GM18858 (cell line): ENCODE measurements at regions not wholly inside any gene's neighbourhood (a gene's known extent, or its start where the extent isn't known, plus 50 kb on each side); places are given as distances from the start of the nearest gene placed in this dataset.
"Not testable (repeated sequence)": the region's sequence is repeated elsewhere in the genome, so short reads cannot be mapped to it uniquely, and the experiment has no call there.

ENCODE experiments used
- ATAC-seq: cut with Tn5 transposase; IDR thresholded peaks from one replicate; pipeline ENCODE4 v1.9.1; 2021; ENCODE audit not compliant: unreplicated experiment

GRCh38 chr3:18693588-18694329 lies 268.6 kb upstream of the SATB1 start:
- not testable (repeated sequence) for ATAC-seq

DNA sequence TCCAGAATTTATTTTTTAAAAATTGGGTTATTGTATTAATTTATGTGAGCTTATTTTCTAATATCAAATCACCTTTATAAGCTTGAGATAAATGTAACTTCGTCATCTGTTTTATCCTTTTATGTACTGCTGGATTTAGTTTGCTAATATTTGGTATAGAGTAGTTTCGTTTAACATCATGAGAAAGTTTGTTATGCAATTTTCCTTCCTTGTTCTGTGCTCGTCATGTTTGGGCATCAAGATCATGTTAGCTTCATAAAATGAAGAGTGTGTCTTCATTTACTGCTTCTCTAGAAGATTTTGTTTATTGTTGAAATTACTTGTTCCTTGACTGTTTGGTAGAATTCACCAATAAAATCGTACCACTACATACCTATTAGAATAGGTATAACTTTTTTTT lies 262.1 kb upstream of the SATB1 start:
- no peak for ATAC-seq

- no peak for ATAC-seq
These were observed 258.8 kb upstream of the SATB1 start for GRCh38 chr3:18683900-18684299.

DNA sequence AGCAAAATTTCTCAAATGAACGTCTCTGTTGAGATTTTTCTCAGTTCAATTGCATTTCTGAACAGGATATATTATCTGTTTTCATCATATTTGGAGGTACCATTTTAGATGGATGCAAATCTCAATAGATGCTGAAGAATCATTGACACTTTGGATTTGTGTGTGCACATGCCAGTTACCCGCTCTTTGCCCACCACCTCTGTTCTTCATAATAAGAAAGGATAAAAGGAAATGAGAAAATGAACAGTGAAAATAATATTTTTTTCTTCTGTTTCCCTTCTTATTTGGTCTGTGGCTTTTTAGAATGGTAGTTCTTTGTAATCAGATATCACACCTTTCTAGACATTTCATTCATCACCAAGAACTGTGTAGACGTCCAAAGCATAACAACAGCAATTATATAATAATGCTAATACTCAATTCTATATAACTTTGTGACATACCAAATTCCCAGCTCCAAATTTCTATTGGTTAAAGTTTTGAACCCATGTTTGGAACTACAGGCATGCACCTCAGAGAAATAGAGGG lies 256.7 kb upstream of the SATB1 start:
- ATAC-seq: no peak

- ATAC-seq: no peak
These were observed 255.6 kb upstream of the SATB1 start for GRCh38 chr3:18680758-18681157.

- no peak for ATAC-seq
These were observed 254.1 kb upstream of the SATB1 start for GRCh38 chr3:18679238-18679637.

DNA sequence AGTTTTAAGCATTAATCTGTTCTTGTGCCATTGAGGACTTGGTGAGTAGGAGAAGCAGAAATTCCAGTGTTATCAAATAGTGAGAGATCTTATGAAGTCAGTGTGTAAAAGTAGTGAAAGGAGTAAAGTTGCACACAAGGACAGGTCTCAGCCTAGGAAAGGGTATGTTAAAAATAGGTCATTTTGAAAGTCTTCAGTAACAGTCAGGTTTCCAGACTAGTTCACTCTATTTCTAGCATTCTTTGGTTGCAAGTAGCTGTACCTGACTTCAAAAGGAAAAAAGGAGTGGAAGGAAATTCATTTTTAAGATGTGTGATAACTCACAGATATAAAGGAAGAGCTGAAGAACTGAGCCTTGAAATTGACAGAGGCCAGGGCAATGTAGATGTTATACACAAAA lies 250.1 kb upstream of the SATB1 start:
- no peak for ATAC-seq

DNA sequence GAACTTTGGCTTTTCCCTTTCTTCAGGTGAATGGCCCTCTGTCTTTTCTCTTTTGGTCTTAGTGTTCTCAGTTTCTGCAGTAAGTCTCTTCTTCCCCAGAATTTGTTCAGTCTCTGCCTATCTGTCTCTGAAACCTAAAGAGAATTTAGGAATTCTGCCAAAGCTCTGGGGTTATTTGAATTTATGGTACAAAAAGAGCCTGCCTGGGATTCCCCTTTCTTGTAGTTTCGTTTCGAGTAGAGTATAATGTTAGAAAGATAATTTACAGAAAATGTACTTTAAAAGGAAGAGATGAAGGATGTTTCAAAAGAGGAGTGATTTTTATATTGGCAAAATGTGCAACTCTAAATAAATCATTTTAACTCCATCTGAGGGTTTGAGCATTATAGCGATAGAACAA lies 247.4 kb upstream of the SATB1 start:
- peak; percentile 57 for ATAC-seq

DNA sequence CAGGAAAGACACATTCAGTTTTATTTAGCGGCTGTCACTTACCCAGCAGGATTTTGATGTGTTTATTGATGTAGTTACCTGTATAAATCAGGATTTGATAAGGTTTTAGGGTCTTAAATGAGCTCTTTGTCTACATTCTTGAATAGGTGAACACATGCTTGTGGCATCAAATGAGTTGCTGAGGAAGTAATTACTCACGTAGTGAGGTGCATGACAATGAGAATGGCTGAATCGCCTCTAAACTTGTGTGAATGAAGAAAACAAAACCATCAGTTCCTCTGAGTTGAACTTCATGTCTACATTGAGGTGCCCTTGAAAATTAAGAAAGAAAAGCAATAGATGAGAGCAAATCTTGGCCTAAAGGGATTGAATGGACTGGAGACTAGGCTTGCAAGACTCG lies 245.6 kb upstream of the SATB1 start:
- ATAC-seq: no peak

- ATAC-seq: no peak
These were observed 244.2 kb upstream of the SATB1 start for GRCh38 chr3:18669374-18669773.

DNA sequence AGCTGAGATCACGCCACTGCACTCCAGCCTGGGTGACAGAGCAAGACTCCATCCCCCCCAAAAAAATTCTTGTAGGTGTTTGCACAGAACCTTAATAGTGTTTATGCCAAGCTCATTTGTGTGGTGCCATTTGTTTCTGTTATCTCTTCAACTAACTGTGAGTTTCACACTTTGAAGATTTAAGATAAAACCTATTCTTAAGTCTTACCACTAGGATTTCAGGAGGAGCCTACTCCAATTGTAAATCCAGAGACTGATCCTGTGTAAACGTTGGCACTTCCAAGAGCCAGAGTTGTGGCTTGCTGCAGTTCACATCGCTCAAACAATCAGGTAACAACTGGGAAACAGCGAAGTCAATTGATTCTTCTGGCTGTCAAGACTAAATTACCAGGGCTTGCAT lies 242.4 kb upstream of the SATB1 start:
- ATAC-seq: no peak

DNA sequence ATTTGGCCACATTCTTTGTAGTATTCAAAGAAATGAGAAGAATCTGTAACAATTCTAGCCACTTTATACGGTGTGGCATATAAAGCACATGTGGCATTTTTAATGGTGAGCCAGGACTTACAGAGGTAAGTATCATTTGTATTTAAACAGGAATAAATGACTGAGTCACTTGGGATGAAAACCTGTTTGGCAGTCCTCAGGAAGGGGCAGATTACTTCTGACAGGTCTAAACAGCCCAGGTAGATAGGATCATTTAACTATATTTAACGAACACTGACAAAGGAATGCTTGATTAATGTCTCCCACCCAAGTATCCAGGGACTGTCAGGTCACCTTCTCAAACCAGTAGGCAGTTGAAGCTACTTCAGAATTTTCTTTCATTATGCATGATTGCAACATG lies 241.5 kb upstream of the SATB1 start:
- ATAC-seq: no peak

DNA sequence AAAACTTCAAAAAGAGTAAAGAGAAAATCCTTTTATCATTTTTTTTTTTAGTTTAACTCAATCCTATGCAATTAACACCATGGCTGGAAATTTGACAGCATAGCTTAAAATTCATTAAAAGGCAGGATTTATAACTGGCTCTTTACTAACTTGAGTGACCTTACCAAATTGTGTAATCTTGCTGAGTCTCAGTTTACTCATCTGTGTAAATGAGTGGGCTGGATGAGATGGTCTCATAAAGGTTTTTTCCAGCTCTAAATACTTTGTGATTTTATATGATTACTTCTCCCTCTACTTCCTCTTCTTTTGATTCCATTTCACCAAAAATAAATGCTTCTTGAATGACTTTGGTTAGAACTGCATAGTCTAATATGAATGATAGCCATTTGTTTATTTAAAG lies 234.9 kb upstream of the SATB1 start:
- ATAC-seq: peak; percentile 47

- ATAC-seq: no peak
These were observed 233.0 kb upstream of the SATB1 start for GRCh38 chr3:18657858-18658820.

- no peak for ATAC-seq
These were observed 231.7 kb upstream of the SATB1 start for GRCh38 chr3:18656866-18657265.

- no peak for ATAC-seq
These were observed 231.3 kb upstream of the SATB1 start for GRCh38 chr3:18656410-18656809.

DNA sequence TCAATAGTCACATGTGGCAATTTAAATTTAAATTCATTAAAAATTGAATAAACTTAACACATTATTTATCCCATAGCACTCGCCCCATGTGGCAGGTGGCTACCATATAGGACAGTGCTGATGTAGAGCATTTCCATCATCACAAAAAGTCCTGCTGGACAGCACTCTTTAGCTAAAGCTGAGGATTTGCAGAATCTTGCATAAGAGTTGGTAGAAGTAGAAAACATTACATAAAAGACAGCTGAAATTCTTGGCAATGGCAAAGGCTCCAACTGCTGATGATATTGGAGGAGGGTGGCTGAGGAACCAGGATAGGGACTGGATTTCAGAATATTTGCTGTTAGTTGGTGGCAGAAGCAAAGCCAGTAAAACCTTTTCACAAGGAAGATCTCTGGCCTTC lies 230.7 kb upstream of the SATB1 start:
- no peak for ATAC-seq

DNA sequence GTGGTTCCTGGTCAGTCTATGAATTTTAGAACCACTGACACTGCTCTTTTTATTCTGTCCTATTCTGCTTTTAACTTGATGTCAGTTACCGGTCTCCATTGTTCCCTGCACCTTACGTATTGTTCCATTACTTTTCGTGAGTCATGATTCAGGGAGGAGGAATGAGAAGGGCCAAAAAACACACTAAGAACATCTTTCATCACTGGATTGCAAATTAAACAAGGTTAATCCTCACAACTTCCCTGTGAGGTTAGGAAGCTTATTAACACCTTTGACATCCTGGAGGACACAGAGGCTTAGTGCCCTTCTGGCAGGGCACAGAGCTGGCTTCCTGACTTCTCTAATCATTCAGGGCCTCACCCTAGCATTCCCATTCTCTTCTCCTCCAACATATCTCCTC lies 227.6 kb upstream of the SATB1 start:
- no peak for ATAC-seq

DNA sequence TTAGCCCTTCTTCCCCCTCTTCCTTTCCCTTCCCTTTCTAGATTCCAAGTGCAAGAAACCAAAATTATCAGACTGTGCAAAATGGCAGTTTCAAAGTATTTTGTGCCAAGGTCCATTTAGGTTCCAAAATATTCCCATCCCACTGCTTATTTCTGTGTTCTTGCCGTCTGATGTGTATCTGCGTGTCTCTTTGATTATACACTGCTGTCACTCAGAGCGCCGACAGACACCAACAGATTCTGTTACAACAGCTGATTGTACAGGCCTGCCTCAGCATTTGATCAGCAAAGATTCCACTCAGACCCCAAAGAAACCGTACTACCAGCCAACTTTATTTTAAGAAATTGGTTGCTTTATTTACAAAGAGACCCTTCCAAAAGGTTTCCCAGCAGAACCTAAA lies 225.6 kb upstream of the SATB1 start:
- ATAC-seq: no peak

DNA sequence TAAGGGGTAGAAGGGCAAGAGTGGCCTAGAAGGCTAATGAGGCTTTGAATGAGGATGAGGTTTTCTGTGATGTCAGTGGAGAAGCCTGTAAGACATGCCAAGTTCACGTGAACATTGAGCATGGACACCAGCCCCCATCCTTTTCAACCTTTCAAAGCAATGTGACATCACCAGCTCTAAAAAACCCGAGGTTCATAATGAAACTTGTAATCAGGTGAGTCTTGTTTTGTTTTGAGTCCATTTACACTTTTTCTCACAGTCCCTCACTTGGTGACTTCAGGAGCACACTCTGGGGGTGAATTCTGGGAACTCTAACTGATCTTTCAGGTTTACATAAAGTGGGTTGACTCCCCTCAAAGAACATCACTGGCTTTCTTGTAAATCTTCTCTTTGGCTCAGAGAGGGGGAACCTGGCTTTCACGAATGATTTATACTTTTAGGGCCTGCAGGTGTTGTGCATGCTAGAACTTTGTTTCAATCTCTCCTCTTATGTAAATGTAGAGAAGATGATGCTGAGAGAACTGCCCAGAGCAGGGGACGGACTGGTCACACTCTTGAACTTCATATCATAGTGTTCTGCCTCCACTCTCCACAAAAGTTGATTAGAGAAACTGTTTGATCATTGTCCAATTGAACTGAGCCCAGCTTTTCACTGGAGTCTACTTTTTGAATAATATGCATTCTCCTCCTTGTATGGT lies 224.7 kb upstream of the SATB1 start:
- ATAC-seq: peak; percentile 81

- ATAC-seq: no peak
These were observed 223.8 kb upstream of the SATB1 start for GRCh38 chr3:18648868-18649462.
